ENCODE measurements at regions not wholly inside any gene's neighbourhood (a gene's known extent, or its start where the extent isn't known, plus 50 kb on each side); places are given as distances from the start of the nearest gene placed in this dataset.

DNA sequence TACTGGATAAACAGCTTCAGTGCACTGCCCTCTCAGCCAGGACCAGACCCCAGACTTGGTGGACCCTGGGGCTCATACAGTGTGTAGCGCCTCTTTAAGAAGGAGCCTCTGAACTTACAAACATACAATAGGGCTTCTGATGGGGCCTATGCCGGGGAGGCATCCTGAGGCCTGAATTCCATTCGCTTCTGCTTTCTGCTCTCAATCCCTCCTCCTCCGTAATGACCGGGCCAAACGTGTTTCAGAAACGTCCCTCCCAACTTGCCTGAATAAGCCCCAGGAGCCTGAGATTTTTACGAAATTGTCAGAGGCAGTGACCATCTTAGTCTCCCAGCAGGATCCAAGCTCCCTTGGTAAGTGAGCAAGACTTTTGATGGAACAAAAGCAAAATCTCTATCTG lies 128.1 kb upstream of the BOD1 start:
- DNase-seq, result no peak

DNA sequence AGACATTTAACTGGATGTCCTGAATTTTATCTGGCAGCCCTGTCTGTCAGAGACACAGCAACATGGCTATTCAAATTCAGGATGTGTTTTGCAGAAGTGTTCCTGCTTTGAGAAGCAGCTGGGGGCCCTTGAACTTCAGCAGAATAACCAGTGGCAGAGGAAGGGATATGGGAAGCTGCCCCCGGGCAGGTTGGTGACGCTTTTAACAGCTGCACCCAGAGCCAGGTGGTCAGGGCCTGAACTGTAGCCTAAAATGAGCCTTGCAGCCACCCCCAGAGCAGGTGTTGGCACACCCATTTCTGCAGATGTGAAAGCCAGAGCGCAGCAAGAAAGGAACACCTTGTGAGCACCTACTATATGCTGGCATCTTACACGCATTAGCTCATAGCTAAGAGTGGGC lies 128.7 kb upstream of the BOD1 start:
- peak; percentile 28 for DNase-seq

DNA sequence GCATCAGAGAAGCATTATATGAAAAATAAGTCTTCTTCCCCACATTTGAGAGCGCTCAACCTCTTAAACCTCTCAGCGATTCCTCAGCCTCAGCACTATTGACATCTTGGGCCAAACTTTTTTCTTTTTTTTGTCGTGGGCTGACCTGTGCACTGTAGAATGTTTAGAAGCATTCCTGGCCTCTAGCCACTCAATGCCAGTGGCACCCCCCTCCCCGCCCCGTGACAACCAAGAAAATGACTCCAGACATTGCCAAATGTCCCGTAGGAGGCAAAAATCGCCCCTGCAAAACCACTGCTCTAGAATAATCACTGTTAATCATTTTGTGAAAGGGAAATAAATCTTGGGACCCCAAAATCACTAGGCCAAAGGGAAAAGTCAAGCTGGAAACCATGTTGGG lies 129.1 kb upstream of the BOD1 start:
- DNase-seq, result no peak

- no peak for DNase-seq
Measured at GRCh38 chr5:173746047-173746646, 129.7 kb upstream of the BOD1 start.

GRCh38 chr5:173747876-173748275 lies 131.4 kb upstream of the BOD1 start:
- no peak for DNase-seq

DNA sequence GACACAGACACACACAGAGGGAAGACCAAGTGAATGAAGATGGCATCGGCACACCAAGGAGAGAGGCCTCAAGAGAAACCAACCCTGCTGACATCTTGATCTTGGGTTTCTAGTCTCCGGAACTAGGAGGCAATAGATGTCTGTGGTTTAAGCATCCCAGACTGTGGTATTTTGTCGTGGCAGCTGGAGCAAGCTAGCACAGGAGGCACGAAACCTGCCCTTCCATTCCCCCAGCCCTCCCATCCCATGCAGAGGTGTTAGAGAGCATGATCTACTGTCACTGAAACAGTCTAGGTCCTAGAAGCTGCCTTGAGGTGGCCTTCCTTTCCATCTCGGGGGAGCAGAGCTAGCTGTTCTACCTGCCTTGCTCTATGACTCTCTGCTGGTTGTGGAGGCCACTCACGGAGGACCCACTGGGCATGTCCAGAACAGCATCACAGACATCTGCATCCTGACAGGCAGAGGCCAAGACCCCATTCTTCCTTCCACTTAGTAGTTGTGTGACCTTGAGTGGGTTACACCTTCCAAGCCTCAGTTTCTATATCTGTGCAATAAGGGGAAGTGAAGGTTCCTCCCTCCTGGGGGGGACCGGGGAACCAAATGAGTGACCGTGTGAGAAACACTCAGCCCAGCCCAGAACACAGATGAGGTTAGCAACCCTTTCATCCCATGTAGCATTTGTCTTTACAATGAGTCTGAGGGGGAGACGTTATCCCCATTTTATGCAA lies 134.3 kb upstream of the BOD1 start:
- DNase-seq, result no peak

GRCh38 chr5:173751266-173751600 lies 134.8 kb upstream of the BOD1 start:
- no peak for DNase-seq

DNA sequence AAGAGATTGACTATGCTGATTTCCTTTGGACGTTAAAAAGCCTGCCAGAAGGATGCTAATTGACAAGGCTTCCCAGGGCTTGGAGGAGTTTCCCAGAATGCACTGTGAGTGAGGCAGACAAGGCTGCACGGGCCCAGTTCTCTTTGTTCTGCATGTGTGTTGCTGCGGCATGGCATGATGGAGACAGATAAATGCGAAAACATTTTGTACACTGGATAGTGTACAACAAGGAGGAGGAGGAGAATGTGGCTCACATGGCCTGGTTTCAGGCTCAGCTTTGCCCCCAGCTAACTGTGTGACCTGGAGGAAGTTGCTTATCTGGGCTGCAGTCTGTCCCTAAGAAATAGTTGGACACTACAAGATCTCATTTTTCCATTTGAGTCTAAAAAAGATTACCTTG lies 135.5 kb upstream of the CPEB4 start:
- no peak for DNase-seq

GRCh38 chr5:173753307-173754168 lies 134.6 kb upstream of the CPEB4 start:
- peak; percentile 52 for DNase-seq

GRCh38 chr5:173755319-173755718 lies 132.8 kb upstream of the CPEB4 start:
- no peak for DNase-seq

DNA sequence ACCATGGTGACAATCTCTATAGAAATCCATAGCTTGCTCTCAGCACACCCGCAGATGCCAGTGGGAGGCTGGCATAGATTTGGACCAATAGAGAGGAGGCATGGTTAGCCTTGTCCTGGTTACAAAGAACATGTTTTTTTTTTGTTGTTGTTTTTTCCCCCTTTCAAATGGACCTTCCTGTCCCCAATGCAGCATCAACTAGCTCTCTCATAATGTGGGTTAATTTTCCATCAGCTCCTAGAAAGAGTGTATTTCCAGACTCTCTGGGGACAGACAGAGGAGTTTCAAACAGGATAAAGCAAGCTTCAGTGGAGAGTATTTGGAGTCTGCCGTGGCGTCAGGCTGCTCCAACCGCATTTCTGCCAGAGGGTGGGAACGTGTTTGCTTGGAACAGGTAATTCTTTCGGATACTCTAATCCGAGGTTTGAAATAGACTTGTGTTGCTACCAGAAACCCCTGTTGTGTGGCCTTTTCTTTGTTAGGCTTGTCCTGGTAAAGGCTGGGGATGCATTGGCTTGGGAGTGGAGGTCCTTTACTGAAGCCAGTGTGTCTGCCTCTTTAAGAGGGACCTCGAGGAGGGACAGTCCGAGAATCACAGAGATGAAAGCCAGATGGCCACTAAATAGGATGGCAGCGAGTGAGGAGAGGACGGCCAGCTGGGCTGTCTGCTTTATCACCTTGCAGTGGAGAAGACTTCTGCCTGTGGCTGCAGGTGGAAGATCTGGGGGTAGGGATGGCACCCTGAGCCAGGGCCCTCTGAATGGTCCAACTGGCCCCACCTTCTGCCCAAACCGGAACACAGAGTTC lies 130.5 kb upstream of the CPEB4 start:
- DNase-seq, result no peak

DNA sequence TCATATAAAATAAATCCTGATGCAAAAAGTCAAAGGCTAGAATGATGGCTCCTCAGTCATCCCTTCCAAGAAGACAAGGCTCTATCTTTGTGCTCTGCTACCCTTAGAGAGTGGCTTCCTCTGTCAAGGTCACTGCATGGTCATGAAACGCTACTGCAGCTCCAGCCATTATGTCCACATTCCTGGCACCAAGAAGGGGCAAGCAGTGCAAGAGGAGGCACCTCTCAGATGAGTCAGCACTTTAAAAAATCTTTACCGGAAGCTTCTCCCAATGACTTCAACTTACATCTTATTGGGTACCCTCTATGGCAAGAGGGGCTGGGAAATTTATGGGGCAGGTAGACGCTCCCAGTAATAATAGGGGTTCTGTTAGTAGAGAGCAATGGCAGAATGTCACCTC lies 129.5 kb upstream of the CPEB4 start:
- no peak for DNase-seq

DNA sequence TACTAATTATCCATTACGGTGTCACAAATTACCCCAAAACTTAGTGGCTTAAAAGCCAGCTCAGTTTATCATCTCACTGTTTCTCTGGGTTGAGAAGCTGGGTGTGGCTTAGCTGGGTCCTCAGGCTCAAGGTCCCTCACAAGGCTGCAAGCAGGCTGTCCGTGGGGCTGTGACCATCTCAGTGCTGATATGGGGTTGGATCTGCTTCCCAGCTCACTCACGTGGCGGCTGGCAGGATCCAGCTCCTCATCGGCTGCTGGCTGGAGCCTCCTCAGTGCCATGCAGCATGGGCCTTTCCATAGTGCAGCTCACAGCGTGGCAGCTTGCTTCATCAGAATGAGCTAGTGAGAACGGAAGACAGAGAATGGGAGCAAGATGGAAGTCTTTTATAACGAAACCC lies 128.5 kb upstream of the CPEB4 start:
- DNase-seq, result no peak

DNA sequence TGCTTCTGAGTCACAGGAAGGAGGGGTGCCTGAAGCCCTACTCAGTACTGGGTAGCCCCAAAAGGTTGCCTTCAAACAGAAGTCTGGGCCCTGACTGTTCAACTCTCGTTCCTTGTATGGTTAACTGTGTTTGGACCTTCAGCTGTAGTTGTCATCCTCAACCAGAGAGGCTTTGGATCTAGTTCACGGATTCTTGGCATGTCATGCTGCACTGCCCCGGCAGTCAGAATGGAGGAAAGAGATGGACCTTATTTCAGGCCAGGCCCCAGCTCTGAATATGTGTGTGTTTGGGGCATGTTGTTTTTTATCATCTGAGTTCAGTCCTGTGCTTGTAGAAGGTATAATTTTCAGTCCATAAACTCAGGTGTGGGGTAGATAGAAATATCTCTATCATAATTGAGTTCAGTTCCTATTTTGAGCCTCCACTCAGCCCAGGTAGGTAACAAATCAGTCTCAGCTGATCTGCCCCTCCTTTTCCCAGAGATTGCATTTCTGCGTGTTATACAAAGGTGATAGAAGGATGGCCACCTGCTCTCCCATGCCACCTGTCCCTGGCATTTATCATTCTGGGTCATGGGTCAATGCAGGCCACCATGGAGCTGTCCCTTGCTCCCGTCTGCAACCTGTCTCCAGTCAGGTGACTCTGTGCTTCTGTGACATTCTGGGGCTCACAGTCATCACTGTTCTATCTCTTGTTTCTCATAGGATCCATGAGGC lies 127.5 kb upstream of the CPEB4 start:
- DNase-seq, result no peak

GRCh38 chr5:173761178-173761513 lies 127.0 kb upstream of the CPEB4 start:
- no peak for DNase-seq

- DNase-seq, result no peak
Measured at GRCh38 chr5:173762045-173762444, 126.1 kb upstream of the CPEB4 start.

DNA sequence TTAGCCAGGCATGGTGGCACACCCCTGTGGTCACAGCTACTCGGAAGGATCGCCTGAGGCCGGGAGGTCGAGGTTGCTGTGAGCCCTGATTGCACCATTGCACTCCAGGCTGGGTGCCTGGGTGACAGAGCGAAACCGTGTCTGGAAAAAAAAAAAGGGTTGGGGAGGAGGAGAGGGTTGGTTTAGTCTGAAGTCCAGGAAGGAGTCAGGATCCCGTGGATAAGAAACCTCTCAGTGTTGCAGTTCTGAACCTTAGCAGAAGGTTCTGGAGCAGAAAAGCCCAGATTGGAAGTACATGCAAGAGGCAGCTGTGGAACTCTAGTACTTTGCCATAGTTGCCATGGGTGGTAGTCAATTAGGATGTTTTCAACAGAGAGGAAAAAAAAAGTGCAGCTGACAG lies 125.2 kb upstream of the CPEB4 start:
- no peak for DNase-seq

DNA sequence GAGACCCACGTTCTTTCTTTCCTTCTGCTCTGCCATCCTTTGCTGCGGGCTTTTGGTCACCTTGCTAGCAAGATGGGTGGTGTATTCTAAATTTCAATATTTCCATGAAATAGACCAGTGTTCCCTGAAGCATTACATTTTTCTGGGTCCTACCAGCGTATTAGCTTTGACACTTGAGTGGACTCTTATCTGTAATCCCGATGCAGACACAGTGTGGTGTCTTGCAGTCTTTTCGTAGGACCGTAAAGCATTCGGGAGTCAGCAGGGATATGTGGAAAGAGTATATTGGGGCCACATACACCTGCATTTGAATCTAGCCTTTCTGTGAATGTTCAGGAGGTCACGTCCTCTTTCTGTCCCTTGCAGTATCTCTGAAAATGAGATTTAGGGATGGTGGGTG lies 124.7 kb upstream of the CPEB4 start:
- DNase-seq, result no peak

- no peak for DNase-seq
Measured at GRCh38 chr5:173764332-173765028, 123.7 kb upstream of the CPEB4 start.

DNA sequence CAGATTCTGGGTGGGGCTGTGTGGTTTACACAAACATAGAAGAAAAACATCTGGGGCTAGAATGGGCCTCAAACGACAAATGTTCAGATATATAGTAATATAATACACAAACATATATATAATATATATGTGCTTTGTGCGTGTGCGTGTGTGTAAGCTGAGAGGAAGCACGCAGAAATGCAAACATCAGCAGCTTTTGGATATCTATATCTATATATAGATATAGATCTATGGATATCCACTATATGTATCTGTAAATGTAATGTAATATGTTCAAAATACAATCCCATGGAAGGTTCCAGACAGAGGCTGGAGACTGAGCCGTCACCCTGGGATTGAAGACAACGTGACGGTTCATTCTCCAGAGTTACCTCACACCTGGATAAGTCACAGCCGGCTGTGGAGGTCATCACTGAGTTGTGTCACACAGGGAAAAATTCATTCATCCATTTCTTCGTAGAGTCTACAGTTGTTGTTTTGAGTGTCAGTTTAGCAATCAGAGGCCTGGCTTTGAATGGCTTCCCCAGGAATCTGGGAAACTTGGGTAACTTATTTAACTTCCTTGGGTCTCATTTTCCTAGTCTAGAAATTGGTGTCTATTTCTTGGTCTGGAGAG lies 123.0 kb upstream of the CPEB4 start:
- DNase-seq, result no peak

DNA sequence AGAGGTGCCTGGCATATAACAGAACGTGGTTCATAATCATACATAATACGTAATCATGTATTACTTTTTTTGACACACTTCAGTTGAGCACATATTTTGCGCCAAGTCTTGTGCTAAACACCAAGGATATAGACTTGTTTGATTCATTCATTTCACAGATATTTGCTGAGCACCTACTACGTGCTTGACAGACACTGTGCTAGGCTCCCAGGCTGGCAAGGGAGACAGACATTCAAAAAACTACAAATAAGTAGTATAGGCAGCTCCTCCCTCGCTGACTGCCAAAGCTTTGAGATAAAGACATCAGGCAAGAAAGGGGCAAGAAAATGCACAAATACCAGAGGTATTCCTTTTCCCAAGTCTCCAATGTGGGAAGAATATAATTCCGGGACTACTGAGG lies 122.5 kb upstream of the CPEB4 start:
- no peak for DNase-seq

Measured in DMS153 (cell line).